ENCODE measurements at regions not wholly inside any gene's neighbourhood (a gene's known extent, or its start where the extent isn't known, plus 50 kb on each side); places are given as distances from the start of the nearest gene placed in this dataset.
"Not testable (repeated sequence)": the region's sequence is repeated elsewhere in the genome, so short reads cannot be mapped to it uniquely, and the experiment has no call there.

DNA sequence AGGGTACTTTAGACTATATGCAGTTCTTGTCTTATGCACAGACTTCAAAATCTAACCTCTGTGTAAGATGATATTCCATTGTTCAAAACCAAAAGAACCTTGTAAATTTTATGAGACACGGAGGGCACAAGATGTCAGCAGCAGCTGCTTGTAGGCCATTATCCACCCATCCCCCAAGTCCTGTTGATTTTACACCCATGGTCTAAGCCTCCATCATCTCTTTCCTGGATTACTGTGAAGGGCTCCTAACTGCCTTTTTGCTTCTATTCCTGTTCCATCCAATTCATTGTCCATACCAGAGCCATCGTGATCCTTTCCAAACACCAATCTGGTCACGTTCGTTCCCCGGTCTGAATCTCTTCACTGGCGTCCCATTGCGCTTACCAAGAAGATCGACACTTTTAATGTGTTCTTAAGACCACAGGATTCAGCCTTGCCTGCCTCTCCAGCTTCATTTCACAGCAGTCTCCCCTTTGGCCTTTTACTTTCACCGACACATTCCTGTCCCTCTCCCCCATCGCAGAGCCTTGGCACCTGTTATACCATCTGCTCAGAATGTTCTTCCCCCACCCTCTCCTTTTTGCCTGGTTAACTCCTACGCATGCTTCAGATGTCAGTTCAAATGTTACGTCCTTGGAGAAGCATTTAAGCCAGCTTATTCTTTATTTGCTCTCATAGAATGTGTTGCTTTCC is 107.3 kb upstream of the POU3F1 start:
- DNase-seq: no peak

DNA sequence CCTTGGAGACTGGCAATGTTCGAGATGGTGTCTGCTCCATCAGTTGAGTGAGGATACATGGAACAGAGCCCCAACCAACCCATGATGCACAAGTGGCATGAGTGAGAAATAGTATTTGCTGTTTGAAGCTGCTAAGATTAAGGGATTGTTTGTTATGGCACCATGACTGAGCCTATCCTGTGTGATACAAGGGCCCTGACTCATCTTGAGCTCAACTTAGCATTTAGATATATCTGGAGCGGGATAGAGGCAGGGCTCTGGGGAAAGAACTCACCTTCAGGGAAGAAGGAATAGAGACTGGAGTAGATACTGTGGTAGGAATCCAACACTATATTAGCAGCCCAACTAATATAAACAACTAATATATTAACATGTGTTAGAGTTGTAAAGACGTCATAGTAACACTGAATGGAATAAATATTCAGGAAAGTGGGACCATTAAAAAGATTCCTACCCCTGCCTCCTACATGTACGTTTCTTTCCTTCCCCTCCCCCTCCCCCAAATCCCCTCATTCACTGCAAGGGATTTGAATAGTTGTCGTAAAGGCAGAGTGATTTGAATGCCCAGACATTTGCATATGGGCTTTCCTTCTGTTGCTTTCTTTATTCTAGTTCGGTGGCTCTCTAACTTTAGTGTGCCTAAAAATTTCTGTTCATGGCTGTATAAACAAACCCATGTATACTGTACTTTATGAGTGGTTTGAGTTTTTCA is 106.6 kb upstream of the POU3F1 start:
- no peak for DNase-seq

DNA sequence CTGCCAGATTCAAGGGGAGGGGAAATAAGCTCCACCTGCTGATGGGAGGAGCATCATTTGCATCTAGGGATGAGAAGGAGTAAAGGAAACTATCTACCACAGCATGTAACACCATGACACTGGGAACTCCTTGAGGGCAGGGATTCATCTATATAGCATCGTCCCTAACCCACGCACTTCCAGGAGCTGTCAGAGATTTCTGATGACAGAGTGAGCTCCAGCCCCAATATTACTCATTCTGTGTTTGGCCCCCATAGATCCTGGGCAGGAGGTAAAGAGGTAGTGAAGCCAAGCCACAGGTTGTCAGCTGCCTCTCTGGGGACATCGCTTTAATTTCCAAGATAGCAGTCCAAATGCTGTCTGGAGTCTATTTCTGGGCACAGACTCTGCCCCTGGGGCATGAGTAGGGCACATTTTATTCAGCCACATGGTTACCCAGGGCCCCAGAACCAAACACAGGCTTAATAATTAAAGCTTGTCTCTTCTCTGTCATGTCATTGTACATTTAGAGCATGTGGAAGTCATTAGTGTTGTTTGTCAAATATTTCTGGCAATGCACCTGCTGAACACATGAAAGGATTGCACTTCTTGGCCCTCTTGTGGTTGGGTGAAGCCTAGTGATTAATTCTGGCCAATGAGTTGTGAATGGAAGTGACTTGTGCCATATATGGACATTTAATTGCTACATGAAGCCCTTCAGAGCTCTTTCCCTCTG is 105.9 kb upstream of the POU3F1 start:
- no peak for DNase-seq

DNA sequence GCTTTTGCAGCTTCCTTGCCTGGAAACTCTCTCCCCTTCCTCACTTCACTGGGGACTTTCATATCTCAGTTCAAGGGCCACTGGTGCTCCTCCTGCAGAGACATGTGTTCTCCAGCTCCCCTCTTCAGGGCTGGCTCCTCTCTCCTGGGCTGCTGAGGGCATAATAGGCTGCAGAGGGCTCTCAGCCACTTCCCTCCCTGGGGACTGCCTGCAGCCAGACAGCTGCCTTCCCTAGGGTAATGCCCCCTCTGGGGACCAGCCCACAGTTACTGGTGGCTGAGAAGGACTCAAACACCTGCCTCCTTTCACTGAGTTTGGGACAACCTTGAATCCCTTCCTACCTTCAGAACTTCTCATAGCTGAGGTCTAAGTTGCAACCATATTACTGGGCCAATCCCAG is 104.8 kb upstream of the POU3F1 start:
- DNase-seq: no peak

DNA sequence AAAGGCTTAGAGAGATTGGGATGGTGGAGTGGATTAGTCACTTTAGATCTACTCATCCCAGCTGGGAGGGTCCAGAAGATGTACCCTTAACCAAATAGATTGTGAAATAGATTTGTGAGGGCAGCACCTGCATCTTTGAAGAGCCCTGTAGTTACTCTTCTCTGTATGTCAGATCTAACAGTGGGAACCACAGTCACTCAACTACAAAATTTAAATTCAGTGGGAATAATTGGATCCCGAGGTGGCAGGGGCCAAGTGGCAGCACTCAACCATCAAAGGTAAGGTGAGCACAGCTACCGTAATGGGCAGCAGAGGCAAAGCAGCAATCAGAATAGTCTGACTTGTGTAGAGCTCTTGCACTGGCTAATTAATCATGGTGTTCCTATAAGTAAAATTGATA is 99.5 kb upstream of the POU3F1 start:
- not testable (repeated sequence) for DNase-seq

DNA sequence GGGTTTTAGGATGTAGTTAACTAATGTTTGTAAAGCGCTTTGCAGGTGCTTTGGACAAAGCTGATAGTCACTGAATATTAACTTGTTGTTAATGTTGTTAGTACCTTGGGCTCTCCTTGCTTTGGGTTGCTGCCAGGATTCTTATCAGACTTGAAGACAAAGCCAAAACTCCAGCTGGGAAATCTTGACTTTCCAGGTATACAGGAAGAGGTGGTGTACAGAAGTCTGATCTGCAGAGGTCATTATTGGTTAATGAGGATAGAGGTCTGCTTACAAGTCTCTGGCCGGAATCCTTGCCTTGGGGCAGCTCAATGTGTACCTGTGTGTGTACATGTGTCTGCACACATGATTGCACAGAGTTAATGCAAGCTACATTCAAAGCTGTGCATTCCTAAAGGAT is 96.0 kb upstream of the POU3F1 start:
- no peak for DNase-seq

DNA sequence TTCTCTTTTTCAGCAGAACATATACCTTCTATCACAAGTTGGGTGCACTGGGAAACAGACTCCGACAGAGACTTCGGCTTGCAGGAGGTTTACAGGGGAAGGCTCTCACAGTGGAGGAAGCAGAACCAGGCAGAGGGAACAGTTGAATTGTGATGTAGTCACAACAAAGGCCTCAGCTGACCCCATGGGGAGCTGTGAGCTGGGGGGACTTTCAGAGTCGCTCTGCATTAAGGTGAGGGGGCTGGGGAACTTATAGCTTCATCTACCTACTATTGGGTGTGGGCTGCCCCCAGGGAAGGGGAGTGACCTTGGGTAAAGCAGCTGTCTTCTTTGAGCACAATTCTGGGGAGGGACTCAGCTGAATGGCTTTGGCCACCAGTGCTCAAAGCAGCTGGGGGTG is 94.9 kb upstream of the POU3F1 start:
- no peak for DNase-seq

DNA sequence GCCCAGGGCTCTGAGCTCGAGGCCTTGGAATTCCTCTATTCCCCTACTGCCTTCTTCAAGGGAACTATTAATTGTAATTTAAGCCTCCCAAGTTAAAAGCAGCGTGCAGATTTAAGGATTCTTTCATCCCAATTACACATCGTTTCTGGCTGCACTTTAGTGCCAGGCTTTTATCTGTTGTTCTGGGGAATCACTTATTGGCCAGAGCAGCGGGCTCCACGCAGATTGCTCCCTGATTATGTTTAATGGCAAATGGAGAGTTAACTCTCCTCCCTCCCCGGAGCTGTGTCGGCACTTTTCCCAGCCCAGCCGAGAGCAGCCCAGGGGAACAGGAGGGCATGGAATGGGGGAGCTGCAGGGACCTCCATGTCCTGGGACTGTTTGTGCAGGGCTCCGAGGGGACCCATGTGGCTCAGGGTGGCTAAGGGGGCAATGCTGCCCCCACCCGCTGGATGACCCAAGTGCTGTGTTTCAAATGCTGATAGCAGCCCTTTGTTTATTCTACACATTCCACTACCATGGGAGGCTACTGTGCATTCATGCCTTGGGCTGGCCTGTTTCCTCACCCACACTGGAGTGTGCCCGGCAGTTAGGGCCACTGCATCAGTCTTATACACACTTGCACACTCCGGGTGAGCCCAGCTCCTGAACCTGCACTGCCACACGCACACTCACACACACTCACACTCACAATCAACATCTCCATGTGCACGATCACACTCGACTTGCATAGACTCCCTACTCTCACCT is 93.3 kb upstream of the POU3F1 start:
- DNase-seq: no peak

DNA sequence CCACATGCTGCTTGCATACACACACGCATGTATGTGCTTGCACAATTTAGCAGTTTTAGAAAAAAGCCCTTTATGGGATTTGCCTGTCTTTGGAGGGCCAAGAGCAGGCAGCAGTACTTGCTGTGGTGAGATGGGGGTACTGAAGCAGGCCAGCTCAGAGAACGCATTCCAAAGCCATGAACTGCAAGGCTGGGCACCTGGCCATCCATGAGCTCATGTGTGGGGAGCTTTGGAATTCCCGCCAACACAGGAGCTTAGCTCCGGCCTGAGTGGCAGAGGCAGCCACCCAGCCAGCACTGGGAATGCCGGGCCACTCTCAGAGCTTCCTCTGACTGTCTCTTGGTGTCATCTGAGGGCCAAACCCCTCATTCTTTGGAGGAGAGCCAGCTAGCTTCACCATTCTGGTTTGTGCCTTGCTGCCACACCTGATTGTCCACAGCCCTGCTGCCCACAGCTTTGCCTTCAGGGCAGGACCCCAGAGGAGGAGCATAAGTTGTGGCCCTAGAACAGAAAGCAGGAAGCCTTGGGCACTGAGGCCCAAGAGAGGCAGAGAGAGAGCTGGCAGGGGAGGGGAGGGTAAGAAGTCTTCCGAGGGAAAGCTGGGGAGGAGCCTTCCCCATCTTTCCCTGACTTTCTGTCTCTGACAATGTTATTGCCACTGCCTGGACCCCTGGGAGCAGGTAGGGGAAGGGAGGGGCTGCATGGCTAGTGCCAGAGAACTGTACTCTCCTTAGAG is 92.1 kb upstream of the POU3F1 start:
- DNase-seq: no peak

DNA sequence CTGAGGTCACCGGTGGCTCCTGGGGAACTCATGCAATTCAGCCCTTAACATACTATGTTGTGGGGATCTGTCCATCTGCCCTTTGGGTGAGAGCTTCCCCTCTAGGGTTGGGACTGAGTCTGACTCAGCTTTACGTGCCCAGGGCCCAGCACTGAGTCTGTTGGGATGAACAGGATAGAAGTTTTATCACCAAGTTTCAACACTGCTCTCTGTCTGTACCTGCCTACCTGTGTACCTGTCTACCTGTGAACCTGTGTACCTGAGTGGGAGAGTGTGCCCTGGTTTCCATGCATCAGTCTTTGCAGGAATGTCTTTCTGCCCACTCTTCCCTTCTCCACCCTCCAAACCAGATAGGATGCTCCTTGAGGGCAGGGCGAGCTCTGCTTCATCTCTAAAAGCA is 90.6 kb upstream of the POU3F1 start:
- no peak for DNase-seq

DNA sequence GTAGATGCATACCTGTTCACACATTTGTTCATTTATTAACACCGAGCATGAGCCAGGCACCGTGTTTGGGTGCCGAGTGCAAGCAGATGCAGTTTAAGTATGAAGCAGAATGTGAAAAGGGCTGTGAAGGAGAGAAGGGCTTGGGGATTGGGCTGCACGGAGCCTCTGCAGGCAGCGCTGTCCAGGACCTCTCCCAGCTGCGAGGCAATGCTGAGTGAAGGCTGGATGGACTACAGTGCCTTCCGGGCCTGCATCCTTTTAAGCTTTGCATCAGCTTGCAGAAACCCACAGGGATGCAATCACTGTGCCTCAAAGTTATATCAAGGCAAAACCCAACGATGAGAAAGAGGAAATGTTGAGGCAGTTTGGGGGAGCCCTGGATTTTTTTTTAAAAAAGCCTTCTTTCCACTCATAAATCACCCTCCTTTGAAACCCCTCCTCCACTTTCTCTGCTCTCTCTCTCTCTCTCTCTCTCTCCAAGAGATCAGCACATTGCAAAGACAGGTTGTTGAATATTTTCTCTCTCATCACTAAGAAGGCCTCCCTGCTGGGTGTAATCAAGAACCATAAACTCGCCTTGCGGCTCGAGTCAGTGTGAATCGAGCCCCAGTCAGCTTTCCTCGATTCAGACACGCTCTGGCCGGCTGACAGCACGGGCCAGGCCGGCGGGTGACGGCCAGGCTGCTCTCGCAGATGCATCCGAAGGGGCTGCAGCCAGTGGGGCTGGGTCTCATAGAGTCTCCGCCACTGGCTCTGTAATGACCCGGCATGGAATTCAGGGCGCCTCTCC is 89.2 kb upstream of the POU3F1 start:
- DNase-seq: no peak

DNA sequence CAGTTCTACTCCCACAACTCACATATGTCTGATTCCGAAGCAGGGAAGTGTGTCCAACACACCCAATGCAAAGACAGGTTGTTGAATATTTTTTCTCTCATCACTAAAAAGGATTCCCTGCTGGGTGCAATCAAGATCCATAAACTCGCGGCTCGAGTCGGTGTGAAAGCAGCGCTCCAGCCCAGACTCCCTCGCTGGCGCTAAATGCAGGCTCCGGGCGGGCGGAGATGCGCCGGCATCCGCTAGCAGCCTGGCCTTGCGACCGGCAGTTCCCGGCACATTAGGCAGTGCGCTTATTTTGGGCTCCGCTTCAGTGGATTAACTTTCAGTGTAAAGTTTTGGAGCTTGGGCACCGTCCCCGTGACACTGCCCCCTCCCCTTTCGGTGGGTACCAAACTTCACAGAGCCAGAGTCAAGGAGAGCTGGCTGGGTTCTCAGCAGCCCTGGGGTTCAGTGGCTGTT is 87.7 kb upstream of the POU3F1 start:
- no peak for DNase-seq

DNA sequence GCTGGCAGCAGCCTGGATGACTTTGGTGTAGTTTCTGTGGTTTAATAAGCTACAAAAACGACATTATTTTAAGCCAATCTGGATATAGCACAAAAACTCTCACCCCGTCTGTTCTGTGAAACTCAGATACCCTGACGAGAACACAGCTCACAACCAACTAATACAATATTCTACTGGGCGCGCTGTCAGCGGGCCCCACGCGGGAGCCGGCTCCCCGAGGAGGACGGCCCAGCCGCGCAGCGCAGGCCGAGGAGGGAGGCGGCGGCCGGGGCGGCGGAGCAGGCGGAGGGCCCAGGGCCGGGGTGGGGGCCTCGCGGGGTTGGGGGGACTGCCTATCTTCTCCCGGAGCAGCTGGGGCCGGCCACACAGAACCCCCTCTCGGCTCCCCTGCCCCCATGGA is 87.2 kb upstream of the POU3F1 start:
- DNase-seq: no peak

DNA sequence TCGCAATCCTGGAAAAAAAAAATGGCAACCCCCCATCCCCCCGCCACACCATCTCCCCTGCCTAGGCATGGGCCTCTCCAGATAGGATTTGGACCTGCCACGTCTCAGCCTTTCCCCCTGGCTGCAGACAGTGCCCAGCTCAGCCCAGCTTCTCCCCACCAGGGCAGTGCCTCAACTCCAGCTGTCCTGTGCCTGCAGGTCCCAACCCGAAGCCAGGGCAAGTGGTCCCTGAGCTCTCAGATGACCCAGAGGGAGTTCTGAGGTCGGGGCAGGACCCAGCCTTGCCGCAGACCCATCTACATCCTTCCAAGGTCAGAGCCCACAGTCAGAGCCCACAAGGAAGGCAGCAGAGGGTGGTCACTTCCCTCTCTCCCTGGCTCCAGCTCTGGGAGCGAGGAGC is 86.7 kb upstream of the POU3F1 start:
- no peak for DNase-seq

DNA sequence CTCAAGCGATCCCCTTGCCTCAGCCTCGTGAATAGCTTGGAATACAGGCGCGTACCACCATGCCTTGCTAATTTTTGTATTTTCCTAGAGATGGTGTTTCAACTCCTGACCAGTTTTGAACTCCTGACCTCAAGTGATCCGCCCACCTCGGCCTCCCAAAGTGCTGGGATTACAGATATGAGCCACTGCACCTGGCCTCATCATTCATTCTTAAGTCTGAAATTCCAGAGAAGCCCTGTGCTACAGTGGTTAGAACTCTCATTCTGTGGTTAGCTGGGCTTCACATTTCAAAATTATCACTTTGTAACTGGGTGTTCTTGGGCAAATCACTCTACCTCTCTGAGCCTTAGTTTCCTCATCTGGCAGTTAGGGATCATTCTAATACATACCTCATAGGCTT is 86.1 kb upstream of the POU3F1 start:
- no peak for DNase-seq

DNA sequence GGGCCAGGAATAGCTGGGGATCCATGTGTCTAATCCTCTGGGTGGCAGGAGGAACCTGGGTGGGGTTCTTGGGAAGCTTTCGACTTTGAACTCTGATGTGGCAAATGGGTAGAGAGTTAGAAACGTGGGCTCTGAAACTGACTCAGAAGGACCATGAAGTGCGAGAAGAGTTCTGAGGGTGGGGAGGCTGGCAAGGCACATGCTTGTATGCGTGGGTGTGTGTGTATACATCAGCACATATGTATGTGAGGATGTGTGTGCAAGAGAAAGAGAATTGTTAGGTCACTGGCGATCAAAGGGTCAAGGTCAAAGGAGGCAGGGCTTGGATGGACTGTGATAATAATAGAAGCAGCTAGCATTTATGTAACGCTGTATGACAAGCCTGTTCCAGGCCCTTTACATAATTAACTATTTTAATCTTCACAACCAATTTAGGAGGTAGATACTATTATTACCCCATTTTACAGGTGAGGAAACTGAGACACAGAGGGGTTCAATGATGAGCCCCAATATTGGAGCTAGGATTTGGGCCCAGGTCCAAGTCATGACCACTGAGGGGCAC is 84.5 kb upstream of the POU3F1 start:
- no peak for DNase-seq

DNA sequence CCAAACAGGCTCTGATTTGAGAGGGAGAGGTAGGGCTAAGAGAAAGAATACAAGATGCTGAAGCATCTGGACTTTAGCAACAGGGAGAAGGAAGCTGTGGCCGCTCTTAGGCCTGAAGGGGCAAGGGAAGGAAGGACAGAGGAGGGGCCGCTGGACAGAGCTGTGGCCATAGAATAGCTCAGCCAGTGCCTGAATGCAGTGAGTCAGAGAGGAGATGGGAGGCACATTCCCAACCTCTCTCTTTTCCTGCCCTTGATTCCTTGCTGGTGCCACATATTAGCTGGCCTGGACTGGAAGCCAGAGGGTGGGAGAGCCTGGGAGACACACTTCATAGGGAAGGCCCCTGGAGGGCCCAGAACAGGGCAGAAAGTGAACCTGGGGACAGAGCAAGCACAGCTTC is 83.4 kb upstream of the POU3F1 start:
- DNase-seq: no peak

DNA sequence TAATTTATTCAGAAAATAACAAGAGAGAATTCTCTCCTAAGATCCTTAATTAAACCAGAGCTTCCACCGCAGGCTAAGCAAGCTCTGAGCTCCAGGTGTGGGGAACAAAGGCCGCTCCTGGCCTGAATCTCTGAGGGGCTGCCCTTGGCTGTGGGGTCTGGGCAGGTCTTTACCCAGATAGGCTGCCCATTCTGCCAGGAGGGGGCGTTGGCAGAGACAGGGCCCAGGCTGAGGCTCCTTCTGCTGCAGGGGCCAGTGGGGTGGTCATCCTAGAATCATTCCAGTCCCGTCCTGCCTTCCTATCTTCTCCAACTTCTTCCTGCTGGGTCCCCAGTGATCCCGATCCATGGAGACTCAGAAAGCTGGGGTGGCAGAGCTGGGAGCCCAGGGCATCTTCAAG is 82.9 kb upstream of the POU3F1 start:
- no peak for DNase-seq

DNA sequence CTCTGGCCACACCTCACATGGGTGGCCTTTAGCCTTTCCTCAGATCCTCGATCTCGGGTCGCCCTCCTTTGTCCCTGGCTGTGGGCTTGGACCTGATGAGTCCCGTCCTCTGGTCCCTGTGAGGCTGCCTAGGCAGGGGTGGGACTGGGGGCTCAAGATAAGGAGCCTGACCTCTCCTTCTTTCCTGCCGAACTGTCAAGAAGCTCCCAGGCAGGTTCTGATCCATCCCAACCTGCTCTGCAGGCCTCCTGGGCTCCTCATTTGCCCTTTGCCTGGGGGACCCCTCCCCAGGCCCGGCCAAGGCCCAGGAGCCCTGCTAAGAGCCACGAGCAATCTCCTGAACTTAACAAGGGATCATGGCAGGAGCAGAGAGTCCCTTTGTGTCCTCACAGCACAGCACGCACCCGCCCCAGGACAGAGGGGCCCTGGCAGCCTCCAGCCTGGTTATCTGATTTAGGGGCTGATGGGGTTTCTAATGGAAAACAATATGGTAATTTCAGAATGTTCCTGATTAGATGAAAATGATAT is 82.4 kb upstream of the POU3F1 start:
- no peak for DNase-seq

DNA sequence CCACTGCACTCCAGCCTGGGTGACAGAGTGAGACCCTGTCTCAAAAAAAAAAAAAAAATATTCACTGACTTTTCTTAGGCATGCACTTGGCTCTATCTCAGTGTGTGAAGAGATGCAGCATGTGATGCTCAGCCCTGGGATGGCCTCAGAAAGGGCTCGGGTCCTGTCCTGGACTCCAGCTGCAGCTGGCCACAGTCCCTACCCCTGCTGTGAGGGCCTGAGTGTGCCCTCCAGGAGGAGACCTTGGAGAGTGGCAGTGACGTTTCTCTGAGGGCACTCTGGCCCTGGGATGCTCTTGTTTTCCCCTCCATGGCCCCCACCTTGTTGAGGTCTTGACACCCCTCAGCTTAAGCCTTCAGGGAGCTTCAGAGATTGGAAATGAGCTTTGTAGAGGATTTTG is 81.9 kb upstream of the POU3F1 start:
- no peak for DNase-seq

DNA sequence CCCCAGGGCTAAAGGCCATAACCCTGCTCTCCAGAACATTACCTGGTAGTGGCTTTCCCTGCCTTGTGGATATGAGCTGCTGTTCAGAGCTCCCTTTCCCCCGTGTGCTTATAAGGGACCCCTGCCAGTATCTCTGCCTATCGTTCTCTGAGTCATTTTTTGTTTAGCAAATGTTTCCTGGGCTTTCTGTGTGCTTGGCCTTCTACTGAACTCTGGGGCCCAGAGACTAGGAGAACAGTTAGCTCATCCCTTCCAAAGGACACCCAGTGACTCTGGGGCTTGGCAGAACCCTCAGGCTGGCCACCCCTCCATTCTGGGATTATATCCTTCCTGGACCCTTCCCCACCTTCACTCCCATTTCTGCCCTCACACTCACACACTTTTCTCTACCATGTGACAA is 80.8 kb upstream of the POU3F1 start:
- no peak for DNase-seq
